SK-N-MC (cell line): ENCODE measurements at regions not wholly inside any gene's neighbourhood (a gene's known extent, or its start where the extent isn't known, plus 50 kb on each side); places are given as distances from the start of the nearest gene placed in this dataset.

Source experiments
- EZH2 ChIP-seq: fragments of 200-600 bp; sonication (generic); IDR thresholded peaks from one replicate; pipeline ENCODE4 v1.6.1; 2017; ENCODE audit warnings: antibody characterized with exemption
- POLR2AphosphoS5 ChIP-seq: IDR thresholded peaks from 2 replicates; pipeline ENCODE4 v1.6.1; 2012; ENCODE audit warnings: mild to moderate bottlenecking, low read depth, low read length, borderline replicate concordance

GRCh38 chr11:22927793-22928192 is 67.5 kb upstream of the CCDC179 start:
- TF ChIP-seq POLR2AphosphoS5 (no peak), EZH2 (no peak)
